ENCODE measurements at regions not wholly inside any gene's neighbourhood (a gene's known extent, or its start where the extent isn't known, plus 50 kb on each side); places are given as distances from the start of the nearest gene placed in this dataset.

GRCh38 chr6:2502096-2502997 is 248.4 kb downstream of the MYLK4 start:
- no peak for DNase-seq

- no peak for DNase-seq
Measured at GRCh38 chr6:2497922-2498623, 252.6 kb downstream of the MYLK4 start.

GRCh38 chr6:2496291-2496690 is 250.9 kb upstream of the GMDS start:
- no peak for DNase-seq

GRCh38 chr6:2492686-2493523 is 247.5 kb upstream of the GMDS start:
- DNase-seq, result no peak

- no peak for DNase-seq
Measured at GRCh38 chr6:2491137-2491536, 245.7 kb upstream of the GMDS start.

GRCh38 chr6:2488578-2488977 is 243.2 kb upstream of the GMDS start:
- no peak for DNase-seq

- DNase-seq, result no peak
Measured at GRCh38 chr6:2485116-2485515, 239.7 kb upstream of the GMDS start.

GRCh38 chr6:2482773-2483172 is 237.4 kb upstream of the GMDS start:
- DNase-seq, result no peak

GRCh38 chr6:2481307-2481706 is 235.9 kb upstream of the GMDS start:
- DNase-seq, result no peak

GRCh38 chr6:2480267-2480966 is 235.0 kb upstream of the GMDS start:
- DNase-seq, result no peak

GRCh38 chr6:2478200-2478599 is 232.8 kb upstream of the GMDS start:
- no peak for DNase-seq

GRCh38 chr6:2477666-2478065 is 232.3 kb upstream of the GMDS start:
- no peak for DNase-seq

- DNase-seq, result no peak
Measured at GRCh38 chr6:2477250-2477649, 231.8 kb upstream of the GMDS start.

- no peak for DNase-seq
Measured at GRCh38 chr6:2476376-2476775, 231.0 kb upstream of the GMDS start.

- no peak for DNase-seq
Measured at GRCh38 chr6:2471472-2471871, 226.1 kb upstream of the GMDS start.

- no peak for DNase-seq
Measured at GRCh38 chr6:2469428-2469827, 224.0 kb upstream of the GMDS start.

GRCh38 chr6:2468601-2468955 is 223.2 kb upstream of the GMDS start:
- no peak for DNase-seq

- no peak for DNase-seq
Measured at GRCh38 chr6:2467929-2468600, 222.7 kb upstream of the GMDS start.

- no peak for DNase-seq
Measured at GRCh38 chr6:2465336-2465735, 219.9 kb upstream of the GMDS start.

- DNase-seq, result no peak
Measured at GRCh38 chr6:2464641-2465040, 219.2 kb upstream of the GMDS start.

GRCh38 chr6:2462831-2463230 is 217.4 kb upstream of the GMDS start:
- no peak for DNase-seq

- no peak for DNase-seq
Measured at GRCh38 chr6:2460216-2460745, 214.9 kb upstream of the GMDS start.

Measured in amniotic stem cell (primary cell).